Thyroid gland (tissue), 4 donors: ENCODE measurements at regions not wholly inside any gene's neighbourhood (a gene's known extent, or its start where the extent isn't known, plus 50 kb on each side); places are given as distances from the start of the nearest gene placed in this dataset.
A peak's percentile ranks its signal among the peaks of the same experiment; 100 is the strongest.

Experiments used
- DNase-seq, 2 donors: peaks; one replicate each; pipeline ENCODE4 v3.0.0-alpha.2; 2019
- H3K27ac ChIP-seq, 3 donors: fragments of 200-600 bp; sonication (generic); 1 replicate in 2 of 3; 2 replicates in 1 of 3; pipeline ENCODE4 v1.5.1; 2016 to 2019; ENCODE audit warnings: mild to moderate bottlenecking in 1 of 3, moderate library complexity in 1 of 3
- H3K27me3 ChIP-seq: fragments of 200-600 bp; sonication (generic); one replicate; pipeline ENCODE4 v1.5.1; 2019
- H3K36me3 ChIP-seq, 2 donors: fragments of 200-600 bp; sonication (generic); one replicate each; pipeline ENCODE4 v1.5.1; 2016 to 2019
- H3K4me1 ChIP-seq, 2 donors: fragments of 200-600 bp; sonication (generic); one replicate each; pipeline ENCODE4 v1.5.1; 2017 to 2019
- H3K4me3 ChIP-seq, 3 donors: fragments of 200-600 bp; sonication (generic); replicated peaks in 1 of 3; 1 replicate in 2 of 3; 2 replicates in 1 of 3; pipeline ENCODE4 v1.5.1; 2016; ENCODE audit warnings: mild to moderate bottlenecking in 1 of 3
- H3K9me3 ChIP-seq: fragments of 200-600 bp; sonication (generic); one replicate; pipeline ENCODE4 v1.5.1; 2017
- CTCF ChIP-seq, 6 experiments: fragments of 200-600 bp in 3 of 6; fragments of 450-650 bp in 3 of 6; sonication (generic) in 3 of 6; IDR thresholded peaks; one replicate each; pipeline ENCODE4 v1.5.1; 2016 to 2019; ENCODE audit warnings: antibody characterized with exemption in 6 of 6, mild to moderate bottlenecking in 2 of 6, inconsistent platforms in 1 of 6, moderate library complexity in 1 of 6
- POLR2A ChIP-seq, 2 donors: fragments of 450-650 bp; IDR thresholded peaks; one replicate each; pipeline ENCODE4 v1.6.1; 2017; ENCODE audit warnings: antibody characterized with exemption in 2 of 2, mild to moderate bottlenecking in 2 of 2, moderate library complexity in 1 of 2
- WGBS, 2 donors: methylation state at CpG; one replicate each; pipeline ENCODE4 v1.1.5; 2017; 5-methylcytosine and 5-hydroxymethylcytosine counted together
- intact Hi-C: fragments of 100-400 bp; cut with DNase I; formaldehyde crosslinking; loops from one replicate; pipeline ENCODE4 v1.15.1; 2023

- Histone ChIP-seq H3K27ac (no peak overlapping the region), H3K4me3 (no peak overlapping the region), H3K27me3 (no peaks in the 10 kb centered on the region), H3K4me1 (no peaks in the 10 kb centered on the region), H3K9me3 (no peaks in the 10 kb centered on the region), H3K36me3 (no peaks in the 10 kb centered on the region)
- intact Hi-C loops: no loop called here
- WGBS, 2 donors: 65 to 77% methylated on average over 2 of the region's 2 CpGs
- TF ChIP-seq CTCF (IDR thresholded peaks at IDR 0.05) (no peak), POLR2A (IDR thresholded peaks at IDR 0.05) (no peak)
- no peak for DNase-seq
Measured at GRCh38 chr14:38973083-38973700, 129.8 kb downstream of the SEC23A start.

GRCh38 chr14:38972511-38972910 lies 130.5 kb downstream of the SEC23A start:
- no peak for DNase-seq
- TF ChIP-seq POLR2A (IDR thresholded peaks at IDR 0.05) (no peak), CTCF (IDR thresholded peaks at IDR 0.05) (no peak)
- intact Hi-C loops: no loop called here
- Histone ChIP-seq H3K4me1 (no peaks in the 10 kb centered on the region), H3K27me3 (no peaks in the 10 kb centered on the region), H3K4me3 (no peak overlapping the region), H3K9me3 (no peaks in the 10 kb centered on the region), H3K36me3 (no peaks in the 10 kb centered on the region), H3K27ac (no peak overlapping the region)
- 96 to 97% methylated on average over 3 of the region's 3 CpGs for WGBS, 2 donors

- Histone ChIP-seq H3K27ac (no peak overlapping the region), H3K4me3 (no peak overlapping the region), H3K27me3 (no peaks in the 10 kb centered on the region), H3K36me3 (no peaks in the 10 kb centered on the region), H3K4me1 (no peaks in the 10 kb centered on the region), H3K9me3 (no peaks in the 10 kb centered on the region)
- intact Hi-C loops: no loop called here
- 88 to 94% methylated on average over 9 of the region's 9 CpGs for WGBS, 2 donors
- no peak for DNase-seq
- TF ChIP-seq POLR2A (IDR thresholded peaks at IDR 0.05): no peak
- no peak for TF ChIP-seq CTCF (IDR thresholded peaks at IDR 0.05)
Measured at GRCh38 chr14:38971258-38971921, 131.6 kb downstream of the SEC23A start.

GRCh38 chr14:38964630-38965029 lies 138.4 kb downstream of the SEC23A start:
- intact Hi-C loops: no loop called here
- Histone ChIP-seq H3K27me3 (no peaks in the 10 kb centered on the region), H3K4me3 (no peak overlapping the region)

More at GRCh38 chr14:38964630-38965029, 138.4 kb downstream of the SEC23A start:
- peak overlapping the region; percentile 63 to 81 (median 70) for H3K27ac ChIP-seq
- TF ChIP-seq POLR2A (IDR thresholded peaks at IDR 0.05): peak in 1 of 2 donors; percentile 52
- TF ChIP-seq CTCF (IDR thresholded peaks at IDR 0.05): no peak
- no peaks in the 10 kb centered on the region for H3K9me3 ChIP-seq
- no peaks in the 10 kb centered on the region for H3K36me3 ChIP-seq
- peak; percentile 36 to 48 for DNase-seq
- peaks cover 7 to 15% of the 10 kb centered on the region in 2 donors for H3K4me1 ChIP-seq
